GM20000 (cell line): ENCODE measurements at regions not wholly inside any gene's neighbourhood (a gene's known extent, or its start where the extent isn't known, plus 50 kb on each side); places are given as distances from the start of the nearest gene placed in this dataset.

Source experiments
- DNase-seq: peaks from one replicate; pipeline ENCODE4 v3.0.0; 2012; ENCODE audit warnings: low spot score
- CTCF ChIP-seq: IDR thresholded peaks from 2 replicates; pipeline ENCODE4 v1.5.1; 2012; ENCODE audit warnings: mild to moderate bottlenecking, control low read depth; ENCODE audit errors: extremely low read depth, missing control alignments

DNA sequence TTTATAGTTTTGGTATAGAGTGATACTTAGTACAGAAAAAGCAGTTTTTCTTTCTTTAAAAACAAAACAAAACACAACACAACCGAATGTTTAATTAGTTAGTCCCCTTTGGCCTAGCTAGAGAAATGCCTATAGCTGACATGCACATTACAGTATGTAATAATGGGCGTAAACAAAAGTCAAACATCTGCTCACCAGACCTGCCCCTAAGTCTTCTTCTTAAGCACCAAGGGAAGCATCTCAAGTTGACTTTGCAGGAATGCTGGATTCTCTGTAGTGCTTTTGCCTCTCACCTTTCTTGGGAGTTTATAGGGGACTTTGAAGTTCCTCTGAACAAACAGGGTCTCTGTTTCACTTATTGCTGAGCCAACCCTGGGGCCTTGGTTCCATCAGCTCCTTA, 143.7 kb downstream of the TM2D1 start:
- no peak for TF ChIP-seq CTCF
- DNase-seq = no peak

GRCh38 chr1:61580417-61580816, 144.5 kb downstream of the TM2D1 start:
- TF ChIP-seq CTCF = no peak
- DNase-seq = no peak

DNA sequence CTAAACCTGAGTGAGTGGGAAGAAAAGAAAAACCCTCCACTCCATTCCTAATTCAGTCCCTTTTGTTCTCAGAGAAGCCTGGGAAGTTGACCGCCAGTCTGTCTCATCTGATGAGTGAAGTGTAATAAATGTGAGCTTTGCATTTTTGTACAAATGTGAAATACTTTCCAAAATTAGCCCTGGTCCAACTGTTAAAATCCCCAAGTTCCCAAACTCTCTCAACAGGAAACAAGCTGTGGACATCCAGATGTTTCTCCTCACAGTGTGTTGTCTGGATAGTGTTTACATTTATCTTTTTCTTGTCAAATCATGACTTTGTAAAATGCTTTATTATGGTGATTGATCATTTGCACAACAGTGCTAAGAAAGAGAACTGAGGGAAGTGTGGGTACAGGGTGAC, 145.1 kb downstream of the TM2D1 start:
- TF ChIP-seq CTCF = no peak
- no peak for DNase-seq

DNA sequence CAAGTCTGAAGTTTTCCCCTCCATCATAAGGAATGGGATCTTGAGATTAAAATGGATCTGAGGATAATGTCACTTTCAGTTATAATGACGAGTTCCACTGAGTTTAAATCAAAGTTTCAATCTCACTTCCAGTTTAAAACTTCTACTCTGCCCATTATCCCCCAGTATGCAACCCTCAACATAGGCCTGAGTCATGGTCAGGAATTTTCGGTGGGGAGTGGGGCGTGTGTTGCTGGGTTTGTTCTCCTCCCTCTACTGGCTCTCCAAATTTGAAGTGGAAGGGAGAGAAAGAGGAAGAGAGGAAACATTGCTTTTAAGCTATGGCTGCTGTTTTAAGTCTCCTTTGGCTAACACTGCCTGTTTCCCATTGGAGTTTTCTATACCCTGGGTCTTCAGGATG, 152.9 kb downstream of the TM2D1 start:
- DNase-seq = no peak
- no peak for TF ChIP-seq CTCF

DNA sequence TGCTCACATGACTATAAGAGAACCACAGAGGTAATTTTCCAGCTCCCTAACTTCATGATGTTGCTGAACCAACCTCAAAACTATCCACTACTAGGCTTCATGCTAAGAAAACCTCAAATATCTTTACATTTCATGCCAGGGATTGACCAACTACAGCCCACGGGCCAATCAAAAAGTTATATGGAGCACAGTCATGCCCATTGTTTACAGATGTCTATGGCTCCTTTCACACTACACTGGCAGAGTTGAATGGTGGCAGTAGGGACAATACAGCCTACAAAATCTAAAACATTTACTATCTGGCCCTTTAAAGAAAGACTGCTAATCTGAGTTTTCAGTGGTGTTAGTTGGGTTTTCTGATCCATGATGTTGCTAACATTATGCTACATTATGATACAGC, 154.8 kb downstream of the TM2D1 start:
- no peak for TF ChIP-seq CTCF
- DNase-seq = no peak

- no peak for DNase-seq
- TF ChIP-seq CTCF = no peak
These were observed 155.7 kb downstream of the TM2D1 start for GRCh38 chr1:61569303-61569621.

DNA sequence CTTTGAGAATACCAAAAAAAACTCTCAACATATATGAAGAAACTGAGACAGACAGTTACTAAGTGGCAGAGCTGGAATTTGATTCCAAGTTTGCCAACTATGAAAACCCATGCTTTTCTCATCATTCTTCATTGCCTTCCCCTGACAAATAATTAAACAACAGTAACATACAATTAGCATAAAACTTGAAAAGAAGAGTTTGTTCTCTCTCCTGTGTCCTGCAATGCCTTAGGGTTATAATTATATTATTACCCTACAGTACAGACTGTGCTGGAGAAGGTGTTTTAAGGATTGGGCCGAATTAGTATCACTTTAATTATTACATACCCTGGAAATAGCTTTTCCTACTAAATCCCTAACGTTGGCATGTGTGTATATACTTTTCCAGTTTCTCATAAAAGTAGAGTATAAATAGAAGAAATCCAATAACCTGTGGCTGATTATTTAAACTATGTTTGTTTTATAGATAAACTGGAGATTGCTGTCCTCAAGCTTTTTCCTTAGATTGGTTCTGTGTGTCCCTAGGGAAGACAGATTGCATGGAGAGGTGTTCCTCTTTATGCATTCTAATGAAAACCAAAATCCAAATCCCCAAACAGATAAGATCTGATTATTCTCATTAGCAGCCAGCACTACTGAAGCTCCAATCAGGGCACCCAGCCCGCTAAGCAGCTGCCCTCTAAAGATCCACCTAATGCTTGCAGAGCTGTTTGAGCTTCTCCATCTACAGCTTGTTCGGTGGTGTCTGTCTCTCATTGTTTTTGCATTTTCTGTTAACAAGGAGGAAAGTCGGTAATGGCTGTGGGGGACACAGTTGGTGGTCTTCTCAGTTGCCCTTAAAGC, 156.3 kb downstream of the TM2D1 start:
- no peak for DNase-seq
- no peak for TF ChIP-seq CTCF
